ENCODE measurements at regions not wholly inside any gene's neighbourhood (a gene's known extent, or its start where the extent isn't known, plus 50 kb on each side); places are given as distances from the start of the nearest gene placed in this dataset.

DNA sequence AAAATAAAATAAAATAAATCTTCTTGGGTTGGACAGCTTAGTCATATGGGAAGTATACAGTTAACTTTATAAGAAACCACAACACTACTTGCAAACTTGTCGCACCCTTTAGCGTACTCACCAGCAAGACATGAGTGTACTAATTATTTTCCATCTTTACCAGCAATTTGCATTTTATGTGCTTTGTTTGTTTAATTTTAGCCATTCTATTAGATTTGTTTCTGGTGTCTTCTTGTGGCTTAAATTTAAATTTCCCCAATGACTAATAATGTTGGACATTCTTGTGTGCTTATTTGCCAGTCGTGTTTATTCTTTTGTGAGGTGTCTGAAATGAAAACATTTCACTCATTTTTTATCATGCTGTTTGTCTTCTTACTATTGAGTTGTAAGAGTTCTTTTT lies 1172.2 kb upstream of the CITED2 start:
- Mint-ChIP-seq H3K27me3 (ENCODE audit: insufficient read depth, unreplicated experiment) (no peaks in the 10 kb centered on the region), H3K9me3 (ENCODE audit: unreplicated experiment) (no peaks in the 10 kb centered on the region), H3K27ac (ENCODE audit: unreplicated experiment) (no peak overlapping the region), H3K36me3 (ENCODE audit: insufficient read depth, unreplicated experiment) (no peaks in the 10 kb centered on the region), H3K4me1 (ENCODE audit: low read depth, unreplicated experiment) (peaks cover 6% of the 10 kb centered on the region), H3K4me3 (ENCODE audit: unreplicated experiment) (no peak overlapping the region)
- Histone ChIP-seq H3K36me3 (ENCODE audit: control insufficient read depth, insufficient read depth, low read length) (no peaks in the 10 kb centered on the region), H3K4me3 (ENCODE audit: low read depth, low read length) (no peak overlapping the region), H3K4me1 (no peaks in the 10 kb centered on the region), H3K27me3 (replicated peaks; ENCODE audit: control insufficient read depth, insufficient read depth, low read length) (no peaks in the 10 kb centered on the region), H3K9me3 (no peaks in the 10 kb centered on the region)
- intact Hi-C loops (cut with micrococcal nuclease; ENCODE audit: unreplicated experiment): no loop called here
- BruUV-seq (replicated peaks): no TSS peak
- no peak for DNase-seq
- no peak for TF ChIP-seq CTCF (IDR thresholded peaks at IDR 0.05; ENCODE audit: insufficient read depth in 1 of 2, low read depth in 1 of 2, low read length in 1 of 2, severe bottlenecking in 1 of 2, unreplicated experiment in 1 of 2)
- CTCF ChIA-PET: no interaction called here
- POLR2A ChIA-PET: no interaction called here

- no peak for DNase-seq
- no peaks in the 10 kb centered on the region for H3K27me3 ChIP-seq (replicated peaks; ENCODE audit: control insufficient read depth, insufficient read depth, low read length)
- no peaks in the 10 kb centered on the region for H3K9me3 ChIP-seq
- Mint-ChIP-seq H3K36me3 (ENCODE audit: insufficient read depth, unreplicated experiment) (no peaks in the 10 kb centered on the region), H3K4me1 (ENCODE audit: low read depth, unreplicated experiment) (peaks cover 6% of the 10 kb centered on the region), H3K4me3 (ENCODE audit: unreplicated experiment) (no peak overlapping the region), H3K27me3 (ENCODE audit: insufficient read depth, unreplicated experiment) (no peaks in the 10 kb centered on the region), H3K27ac (ENCODE audit: unreplicated experiment) (no peak overlapping the region), H3K9me3 (ENCODE audit: unreplicated experiment) (no peaks in the 10 kb centered on the region)
- no peak overlapping the region for H3K4me3 ChIP-seq (ENCODE audit: low read depth, low read length)
- intact Hi-C loops (cut with micrococcal nuclease; ENCODE audit: unreplicated experiment): no loop called here
- POLR2A ChIA-PET: no interaction called here
- CTCF ChIA-PET: no interaction called here
- BruUV-seq (replicated peaks): no TSS peak
- no peaks in the 10 kb centered on the region for H3K36me3 ChIP-seq (ENCODE audit: control insufficient read depth, insufficient read depth, low read length)
- no peaks in the 10 kb centered on the region for H3K4me1 ChIP-seq
- TF ChIP-seq CTCF (IDR thresholded peaks at IDR 0.05; ENCODE audit: insufficient read depth in 1 of 2, low read depth in 1 of 2, low read length in 1 of 2, severe bottlenecking in 1 of 2, unreplicated experiment in 1 of 2): no peak
Observed at GRCh38 chr6:140544431-140544830, 1170.0 kb upstream of the CITED2 start.

DNA sequence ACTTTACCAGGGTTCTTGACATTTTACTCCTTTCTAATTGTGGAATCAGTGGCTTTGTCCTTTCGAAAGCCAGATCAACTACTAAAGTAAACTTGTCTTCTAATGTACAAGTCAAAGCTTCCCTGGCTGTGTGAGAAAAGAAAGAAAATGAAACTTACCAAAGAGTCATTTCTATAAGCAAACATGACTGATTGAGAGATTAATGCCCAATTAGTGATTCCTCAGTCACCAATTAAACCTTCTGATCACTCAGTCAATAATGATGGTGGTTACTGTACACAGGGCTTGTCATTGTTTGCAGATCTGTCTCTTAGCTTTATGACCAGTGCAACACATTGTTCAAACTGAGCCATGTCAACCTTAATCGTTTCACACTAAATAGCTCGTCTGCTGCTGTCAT lies 1168.4 kb upstream of the CITED2 start:
- no peaks in the 10 kb centered on the region for H3K27me3 Mint-ChIP-seq (ENCODE audit: insufficient read depth, unreplicated experiment)
- intact Hi-C loops (cut with micrococcal nuclease; ENCODE audit: unreplicated experiment): no loop called here
- no peak for TF ChIP-seq CTCF (IDR thresholded peaks at IDR 0.05; ENCODE audit: insufficient read depth in 1 of 2, low read depth in 1 of 2, low read length in 1 of 2, severe bottlenecking in 1 of 2, unreplicated experiment in 1 of 2)
- H3K4me3 Mint-ChIP-seq (ENCODE audit: unreplicated experiment): no peak overlapping the region
- no peaks in the 10 kb centered on the region for H3K36me3 ChIP-seq (ENCODE audit: control insufficient read depth, insufficient read depth, low read length)
- no peaks in the 10 kb centered on the region for H3K27me3 ChIP-seq (replicated peaks; ENCODE audit: control insufficient read depth, insufficient read depth, low read length)
- no peak overlapping the region for H3K4me3 ChIP-seq (ENCODE audit: low read depth, low read length)
- no peaks in the 10 kb centered on the region for H3K9me3 Mint-ChIP-seq (ENCODE audit: unreplicated experiment)
- peaks cover 11% of the 10 kb centered on the region for H3K4me1 Mint-ChIP-seq (ENCODE audit: low read depth, unreplicated experiment)
- no TSS peak for BruUV-seq (replicated peaks)
- H3K4me1 ChIP-seq: peaks cover 6% of the 10 kb centered on the region
- ChIA-PET CTCF (no interaction called here), POLR2A (no interaction called here)
- H3K36me3 Mint-ChIP-seq (ENCODE audit: insufficient read depth, unreplicated experiment): no peaks in the 10 kb centered on the region
- no peak overlapping the region for H3K27ac Mint-ChIP-seq (ENCODE audit: unreplicated experiment)
- H3K9me3 ChIP-seq: no peaks in the 10 kb centered on the region
- no peak for DNase-seq
